ENCODE measurements at regions not wholly inside any gene's neighbourhood (a gene's known extent, or its start where the extent isn't known, plus 50 kb on each side); places are given as distances from the start of the nearest gene placed in this dataset.
"Not testable (repeated sequence)": the region's sequence is repeated elsewhere in the genome, so short reads cannot be mapped to it uniquely, and the experiment has no call there.

DNA sequence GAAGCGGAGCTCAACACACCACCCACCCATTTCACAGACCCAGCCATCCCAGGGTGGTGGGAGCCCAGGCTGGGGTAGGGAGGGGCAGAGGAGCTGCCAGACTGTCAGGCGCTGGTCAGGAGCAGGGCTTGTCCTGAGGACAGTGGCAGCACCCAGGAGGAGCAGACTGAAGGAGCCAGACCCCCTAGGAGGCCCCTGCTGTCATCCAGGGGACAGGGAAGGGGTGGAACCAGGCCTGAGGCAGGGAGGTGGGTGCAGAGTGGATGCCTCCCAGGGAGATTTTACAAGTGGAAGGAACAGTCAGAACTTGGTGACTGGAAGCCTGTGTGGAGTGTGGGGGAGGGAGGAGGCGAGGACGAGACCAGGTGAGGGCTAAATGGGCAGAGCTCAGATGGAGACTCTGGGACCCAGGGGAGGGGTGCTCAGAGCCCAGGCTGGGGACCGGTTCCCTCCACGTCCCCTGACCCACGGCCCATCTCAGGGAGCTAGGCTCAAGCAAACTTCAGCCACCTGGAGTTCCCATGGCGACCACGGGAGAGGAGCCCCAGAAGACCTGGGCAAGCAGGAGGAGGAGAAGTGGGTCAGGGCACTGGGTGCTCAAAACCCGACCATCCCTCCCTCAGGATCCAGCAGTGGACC lies 215.4 kb downstream of the TBC1D2B start:
- not testable (repeated sequence) for DNase-seq

DNA sequence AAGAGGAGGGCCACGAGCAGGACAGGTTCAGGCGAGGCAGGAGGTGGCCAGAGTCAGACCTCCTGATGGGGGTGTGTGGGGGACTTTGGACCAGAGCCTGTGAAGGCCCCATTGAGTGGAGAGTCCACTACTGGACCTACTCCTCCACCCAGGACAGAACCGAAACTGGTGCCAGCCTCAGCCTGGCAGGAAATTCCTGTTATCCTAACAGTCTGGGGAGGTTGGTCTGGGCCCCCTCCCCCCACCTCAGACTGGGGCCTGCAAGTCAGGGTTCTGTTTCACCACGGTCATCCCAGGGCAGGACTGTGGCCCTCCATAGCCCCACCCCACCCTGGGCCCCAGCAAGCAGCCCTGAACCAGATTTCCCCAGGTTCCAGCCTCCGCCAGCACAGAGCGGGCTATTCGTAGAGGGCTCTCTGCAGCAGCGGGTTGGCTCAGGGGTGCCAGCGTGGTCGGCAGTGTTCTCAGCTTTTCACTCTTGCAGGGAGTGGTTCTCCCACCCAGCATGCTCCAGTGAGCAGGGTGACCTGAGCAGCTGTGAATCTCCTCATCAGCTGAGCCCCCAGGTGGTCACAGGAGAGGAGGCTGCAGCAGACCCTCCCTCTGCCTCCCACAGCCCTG lies 217.3 kb downstream of the TBC1D2B start:
- no peak for DNase-seq

DNA sequence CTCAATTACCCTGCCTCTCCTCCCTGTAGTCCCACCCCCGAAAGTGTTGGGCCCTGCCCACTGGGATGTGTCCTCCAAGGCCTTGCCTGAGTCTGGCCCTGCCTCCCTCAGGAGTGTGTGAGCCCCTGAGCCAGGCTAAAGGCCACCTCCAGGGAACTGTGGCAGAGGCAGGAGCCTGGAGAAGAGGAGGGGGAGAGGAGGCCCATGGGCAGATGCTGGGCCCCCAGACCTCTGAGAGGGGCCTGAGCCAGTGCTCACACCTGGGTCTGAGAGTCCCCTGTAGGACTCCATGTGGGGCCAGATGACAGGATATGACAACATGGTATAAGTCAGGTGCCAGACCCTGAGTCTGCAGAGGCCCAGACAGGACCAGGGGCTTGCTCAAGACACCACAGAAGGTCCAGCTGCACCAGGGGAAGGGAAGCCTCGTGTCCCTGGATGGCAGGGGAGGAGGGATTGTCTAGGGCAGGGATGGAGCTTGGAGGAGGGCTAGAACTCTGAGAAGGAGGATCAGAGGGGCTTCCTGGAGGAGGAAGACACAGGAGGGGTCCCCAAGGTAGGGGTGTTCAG lies 217.9 kb downstream of the TBC1D2B start:
- no peak for DNase-seq

- no peak for DNase-seq
These were observed 218.6 kb downstream of the TBC1D2B start for GRCh38 chr15:77858792-77859490.

DNA sequence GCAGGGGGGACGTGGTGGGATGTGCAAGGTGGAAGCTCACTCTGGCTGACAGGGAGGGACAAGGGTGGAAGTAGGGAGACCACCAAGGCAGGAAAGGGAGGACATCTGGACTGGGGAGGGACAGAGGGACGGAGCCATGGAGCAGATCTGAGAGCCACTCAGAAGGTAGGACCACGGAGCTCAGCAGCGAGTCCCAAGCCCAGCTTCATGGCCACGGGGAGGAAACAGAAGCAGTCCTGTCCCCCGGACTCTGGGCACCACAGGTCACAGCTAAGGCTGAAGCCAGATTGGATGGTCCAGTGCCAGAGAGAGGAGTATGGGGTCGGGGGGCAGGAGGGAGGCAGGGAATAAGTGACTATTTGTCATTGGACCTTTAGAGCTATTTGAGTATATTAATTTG lies 220.1 kb downstream of the TBC1D2B start:
- DNase-seq: no peak

GRCh38 chr15:77856705-77857346 lies 220.7 kb downstream of the TBC1D2B start:
- no peak for DNase-seq

GRCh38 chr15:77855871-77856270 lies 221.6 kb downstream of the TBC1D2B start:
- DNase-seq: no peak

- no peak for DNase-seq
These were observed 222.3 kb upstream of the LINGO1 start for GRCh38 chr15:77854980-77855379.

GRCh38 chr15:77853910-77854309 lies 221.2 kb upstream of the LINGO1 start:
- no peak for DNase-seq

DNA sequence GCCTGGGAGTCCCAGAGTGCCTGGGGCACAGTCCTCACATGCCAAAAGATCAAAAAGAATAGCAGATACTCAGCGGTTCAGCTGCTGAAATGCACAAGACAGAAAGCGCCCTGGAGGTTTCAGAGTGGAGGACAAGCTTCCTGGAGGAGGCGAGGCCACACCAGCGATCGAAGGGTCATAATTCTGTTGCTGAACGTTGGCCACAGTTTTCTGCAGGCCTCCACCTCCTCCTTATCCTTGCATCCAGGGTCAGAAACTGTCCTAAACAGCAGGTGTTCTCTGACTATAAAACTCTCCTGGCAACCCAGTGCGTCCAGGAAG lies 220.3 kb upstream of the LINGO1 start:
- DNase-seq: no peak

GRCh38 chr15:77852241-77853007 lies 219.7 kb upstream of the LINGO1 start:
- DNase-seq: no peak

- DNase-seq: no peak
These were observed 219.0 kb upstream of the LINGO1 start for GRCh38 chr15:77851691-77852090.

DNA sequence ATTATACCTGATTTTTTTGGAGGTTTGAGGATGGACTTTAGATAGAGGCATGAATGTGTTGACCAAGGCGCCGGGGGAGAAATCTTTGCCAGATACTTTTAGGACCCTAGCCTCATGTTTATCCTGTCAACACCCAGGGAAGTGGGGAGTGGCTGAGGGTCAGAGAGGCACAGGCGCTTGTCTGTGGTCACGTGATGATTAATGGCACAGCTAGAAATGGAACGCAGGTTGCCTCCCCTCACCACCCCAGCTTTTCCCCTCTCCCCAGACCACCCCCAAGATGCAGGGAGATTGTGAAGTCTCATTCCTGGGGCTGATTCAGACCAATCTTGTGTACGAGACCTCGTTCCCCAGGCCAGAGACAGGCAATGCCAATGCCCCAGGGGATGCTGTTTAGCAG lies 218.4 kb upstream of the LINGO1 start:
- DNase-seq: no peak

DNA sequence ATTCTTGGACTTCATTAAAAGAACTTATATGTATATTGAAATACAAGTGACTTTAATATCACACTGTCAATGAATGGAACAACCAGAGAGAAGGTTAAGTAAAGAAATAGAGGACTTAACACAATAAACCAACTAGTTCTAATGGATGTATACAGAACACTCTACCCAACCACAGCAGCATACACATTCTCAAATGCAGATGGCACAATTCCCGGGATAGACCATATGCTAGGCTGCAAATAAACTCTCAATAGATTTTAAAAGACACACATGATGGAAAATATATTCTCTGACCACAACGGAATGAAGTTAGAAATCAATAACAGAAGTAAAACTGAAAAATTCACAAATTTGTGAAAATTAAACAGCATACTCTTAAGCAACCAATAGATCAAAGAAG lies 214.3 kb upstream of the LINGO1 start:
- no peak for DNase-seq

DNA sequence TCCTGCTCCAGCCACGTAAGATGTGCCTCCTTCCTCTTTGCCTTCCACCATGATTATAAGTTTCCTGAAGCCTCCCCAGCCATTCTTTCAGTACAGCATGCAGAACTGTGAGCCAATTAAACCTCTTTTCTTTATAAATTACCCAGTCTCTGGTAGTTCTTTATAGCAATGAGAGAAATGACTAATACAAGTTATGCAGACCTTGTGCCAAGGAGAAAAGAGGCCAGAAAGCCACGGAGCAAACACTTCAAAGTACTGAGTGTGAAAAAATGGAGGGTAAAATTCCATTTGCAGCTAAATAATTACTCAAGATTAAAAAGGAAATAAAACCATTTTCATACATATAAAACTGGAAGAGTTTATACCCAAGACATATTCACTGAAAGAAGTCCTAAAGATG lies 213.6 kb upstream of the LINGO1 start:
- no peak for DNase-seq

- DNase-seq: no peak
These were observed 212.2 kb upstream of the LINGO1 start for GRCh38 chr15:77844798-77845446.

- DNase-seq: no peak
These were observed 210.8 kb upstream of the LINGO1 start for GRCh38 chr15:77843546-77843945.

DNA sequence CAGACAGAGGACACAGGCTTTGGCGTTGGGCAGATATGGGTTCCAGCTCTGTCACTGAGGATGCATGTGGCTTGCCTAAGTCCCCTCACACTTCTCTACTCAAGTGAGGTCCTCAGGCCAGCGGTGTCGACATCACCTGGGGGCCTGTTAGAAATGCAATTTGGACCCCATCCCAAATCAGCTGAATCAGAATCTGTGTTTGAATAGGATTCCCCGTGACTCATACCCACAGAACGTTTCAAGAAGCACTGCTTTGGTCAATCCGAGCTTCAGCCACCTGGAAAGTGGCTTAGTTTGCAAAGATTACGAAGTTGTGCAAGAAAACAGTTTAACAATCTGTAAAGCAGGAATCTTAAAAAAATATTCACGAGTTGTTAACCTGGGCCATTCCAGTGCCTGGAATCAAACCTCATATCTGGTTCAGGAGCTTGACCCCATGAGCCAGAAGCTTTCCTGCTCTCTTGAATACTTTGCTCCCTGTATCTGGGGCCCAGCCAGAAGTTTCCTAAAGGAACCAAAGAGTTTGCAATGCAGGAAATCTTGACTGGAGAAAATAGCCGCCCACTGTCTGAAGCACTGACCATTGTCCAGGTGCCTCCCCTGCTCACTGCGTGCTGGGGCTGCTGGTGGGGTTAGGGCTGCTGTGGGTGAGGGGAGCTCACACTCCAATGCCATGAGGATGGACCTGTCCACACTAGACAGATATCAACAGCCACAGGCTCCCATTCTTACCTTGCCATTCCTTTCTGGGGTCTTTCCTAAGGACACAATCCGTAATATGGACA lies 208.5 kb upstream of the LINGO1 start:
- DNase-seq: no peak

- no peak for DNase-seq
These were observed 207.5 kb upstream of the LINGO1 start for GRCh38 chr15:77839970-77840905.

DNA sequence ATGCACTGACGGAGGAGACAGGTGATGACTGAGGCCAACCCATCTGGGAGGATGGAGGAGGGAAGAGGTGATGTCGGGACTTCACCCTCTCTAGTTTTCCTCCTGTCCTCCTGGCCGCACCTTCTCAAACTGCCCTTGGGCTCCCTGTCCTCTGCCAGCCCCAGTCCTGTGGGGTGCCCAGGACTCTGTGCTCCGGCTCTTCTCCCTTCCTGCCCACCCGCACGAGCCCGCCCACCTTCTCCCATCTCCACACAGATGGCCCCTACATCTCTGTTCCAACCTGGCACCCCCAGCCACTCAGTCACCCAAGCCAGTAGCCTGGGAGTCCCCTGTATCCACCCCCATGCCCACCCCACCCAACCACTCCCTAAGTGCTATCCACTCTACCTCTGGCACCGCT lies 206.7 kb upstream of the LINGO1 start:
- DNase-seq: no peak
